Chondrocyte (in vitro differentiated cells): ENCODE measurements at regions not wholly inside any gene's neighbourhood (a gene's known extent, or its start where the extent isn't known, plus 50 kb on each side); places are given as distances from the start of the nearest gene placed in this dataset.

Source experiments
- DNase-seq: peaks from one replicate; pipeline ENCODE4 v3.0.0; 2021; ENCODE audit warnings: mixed read lengths, low spot score
- H3K27ac Mint-ChIP-seq: one replicate; pipeline ENCODE4 v1.8.0; 2021; ENCODE audit warnings: mild to moderate bottlenecking, moderate library complexity, mixed read lengths; ENCODE audit not compliant: unreplicated experiment
- H3K27me3 Mint-ChIP-seq: 2 replicates; pipeline ENCODE4 v1.8.0; 2021; ENCODE audit warnings: low read depth, mixed read lengths
- H3K36me3 Mint-ChIP-seq: 2 replicates; pipeline ENCODE4 v1.8.0; 2021; ENCODE audit warnings: low read depth, mixed read lengths
- H3K4me1 Mint-ChIP-seq: 2 replicates; pipeline ENCODE4 v1.8.0; 2021; ENCODE audit warnings: low read depth, mild to moderate bottlenecking, mixed read lengths
- H3K4me3 Mint-ChIP-seq: one replicate; pipeline ENCODE4 v1.8.0; 2021; ENCODE audit warnings: mild to moderate bottlenecking, moderate library complexity, mixed read lengths; ENCODE audit not compliant: unreplicated experiment
- H3K9me3 Mint-ChIP-seq: 2 replicates; pipeline ENCODE4 v1.8.0; 2021; ENCODE audit warnings: low read depth, mixed read lengths
- TF ChIP-seq, protein P1 (sequence below): fragments of 200-600 bp; sonication (generic); IDR thresholded peaks from 2 replicates; pipeline ENCODE4 v1.5.0; 2021; ENCODE audit warnings: antibody characterized with exemption, mild to moderate bottlenecking, moderate library complexity

DNA sequence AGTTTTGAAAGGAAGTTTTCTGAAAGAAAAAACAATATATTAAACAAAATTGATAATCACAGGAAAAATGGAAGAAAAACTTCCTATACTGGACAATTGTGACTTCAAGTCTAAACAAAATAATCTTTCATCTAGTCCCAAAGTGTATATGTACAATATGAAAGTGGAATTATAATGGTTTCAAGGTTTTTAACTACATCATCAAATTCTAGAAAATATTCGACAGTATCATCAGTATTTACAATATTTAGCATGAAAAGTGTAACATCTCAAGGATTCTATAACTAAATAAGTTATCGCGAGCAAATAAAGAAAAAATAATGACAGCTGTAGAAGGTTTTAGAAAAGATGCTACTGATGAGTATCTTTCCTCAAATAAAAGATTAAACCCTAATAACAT is 310.9 kb upstream of the LRFN5 start:
- H3K27ac Mint-ChIP-seq = no peak overlapping the region
- no peak for DNase-seq
- H3K4me1 Mint-ChIP-seq = no peaks in the 10 kb centered on the region
- no peaks in the 10 kb centered on the region for H3K36me3 Mint-ChIP-seq
- H3K9me3 Mint-ChIP-seq = peaks cover 12% of the 10 kb centered on the region
- H3K27me3 Mint-ChIP-seq = peaks cover 1% of the 10 kb centered on the region
- TF ChIP-seq, protein P1, sequence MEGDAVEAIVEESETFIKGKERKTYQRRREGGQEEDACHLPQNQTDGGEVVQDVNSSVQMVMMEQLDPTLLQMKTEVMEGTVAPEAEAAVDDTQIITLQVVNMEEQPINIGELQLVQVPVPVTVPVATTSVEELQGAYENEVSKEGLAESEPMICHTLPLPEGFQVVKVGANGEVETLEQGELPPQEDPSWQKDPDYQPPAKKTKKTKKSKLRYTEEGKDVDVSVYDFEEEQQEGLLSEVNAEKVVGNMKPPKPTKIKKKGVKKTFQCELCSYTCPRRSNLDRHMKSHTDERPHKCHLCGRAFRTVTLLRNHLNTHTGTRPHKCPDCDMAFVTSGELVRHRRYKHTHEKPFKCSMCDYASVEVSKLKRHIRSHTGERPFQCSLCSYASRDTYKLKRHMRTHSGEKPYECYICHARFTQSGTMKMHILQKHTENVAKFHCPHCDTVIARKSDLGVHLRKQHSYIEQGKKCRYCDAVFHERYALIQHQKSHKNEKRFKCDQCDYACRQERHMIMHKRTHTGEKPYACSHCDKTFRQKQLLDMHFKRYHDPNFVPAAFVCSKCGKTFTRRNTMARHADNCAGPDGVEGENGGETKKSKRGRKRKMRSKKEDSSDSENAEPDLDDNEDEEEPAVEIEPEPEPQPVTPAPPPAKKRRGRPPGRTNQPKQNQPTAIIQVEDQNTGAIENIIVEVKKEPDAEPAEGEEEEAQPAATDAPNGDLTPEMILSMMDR = no peak
- H3K4me3 Mint-ChIP-seq = no peak overlapping the region

DNA sequence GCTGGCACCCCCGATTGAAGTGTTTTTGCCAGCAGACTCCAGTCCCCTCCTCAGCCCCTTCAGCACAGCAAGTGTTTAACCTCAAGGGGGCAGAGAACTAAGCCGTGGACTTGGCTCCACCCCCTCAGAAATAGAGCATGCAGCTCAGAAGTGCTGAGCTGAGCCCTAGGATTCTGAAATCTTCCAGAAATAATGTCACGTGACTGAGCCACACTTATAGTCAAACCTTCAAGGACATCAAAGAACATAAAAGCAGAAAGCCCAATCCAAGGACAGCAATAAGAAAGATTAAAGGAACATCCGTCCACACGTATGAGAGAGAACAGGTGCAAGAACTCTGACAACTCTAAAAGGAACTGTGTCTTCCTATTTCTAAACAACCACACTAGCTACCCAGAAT is 317.7 kb upstream of the LRFN5 start:
- Mint-ChIP-seq H3K36me3 (no peaks in the 10 kb centered on the region), H3K9me3 (peaks cover 30% of the 10 kb centered on the region), H3K27me3 (no peaks in the 10 kb centered on the region), H3K4me1 (no peaks in the 10 kb centered on the region), H3K4me3 (no peak overlapping the region), H3K27ac (no peak overlapping the region)
- DNase-seq = no peak
- TF ChIP-seq, protein P1 = no peak

DNA sequence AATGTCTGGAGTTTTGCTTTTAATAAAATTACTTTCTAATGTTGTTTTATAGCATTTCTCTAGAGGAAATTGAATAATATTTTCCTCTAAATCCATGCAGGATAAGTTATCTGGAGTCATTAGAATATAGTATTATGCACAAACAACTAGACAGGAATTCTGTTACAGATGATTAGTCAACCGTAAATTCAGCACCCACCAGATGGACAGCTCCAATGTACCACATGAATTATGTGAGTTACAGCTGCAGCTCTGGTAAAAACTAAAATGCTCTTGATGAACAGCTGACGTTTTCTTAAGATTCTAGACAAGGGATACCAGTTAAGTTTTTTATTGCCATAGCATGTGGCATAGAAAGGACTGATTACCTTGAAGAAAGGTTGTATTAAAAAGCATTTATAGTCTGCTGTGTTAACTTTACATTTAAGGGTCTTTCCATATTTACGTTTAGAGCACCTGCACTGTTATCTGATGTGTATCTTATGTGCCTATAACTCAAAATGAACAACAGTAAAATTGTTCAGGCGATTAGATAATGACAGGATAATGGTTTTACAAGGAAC is 321.4 kb upstream of the LRFN5 start:
- TF ChIP-seq, protein P1 = no peak
- no peak for DNase-seq
- no peaks in the 10 kb centered on the region for H3K36me3 Mint-ChIP-seq
- H3K27me3 Mint-ChIP-seq = no peaks in the 10 kb centered on the region
- no peak overlapping the region for H3K27ac Mint-ChIP-seq
- no peaks in the 10 kb centered on the region for H3K4me1 Mint-ChIP-seq
- H3K4me3 Mint-ChIP-seq = no peak overlapping the region
- peaks cover 20% of the 10 kb centered on the region for H3K9me3 Mint-ChIP-seq

DNA sequence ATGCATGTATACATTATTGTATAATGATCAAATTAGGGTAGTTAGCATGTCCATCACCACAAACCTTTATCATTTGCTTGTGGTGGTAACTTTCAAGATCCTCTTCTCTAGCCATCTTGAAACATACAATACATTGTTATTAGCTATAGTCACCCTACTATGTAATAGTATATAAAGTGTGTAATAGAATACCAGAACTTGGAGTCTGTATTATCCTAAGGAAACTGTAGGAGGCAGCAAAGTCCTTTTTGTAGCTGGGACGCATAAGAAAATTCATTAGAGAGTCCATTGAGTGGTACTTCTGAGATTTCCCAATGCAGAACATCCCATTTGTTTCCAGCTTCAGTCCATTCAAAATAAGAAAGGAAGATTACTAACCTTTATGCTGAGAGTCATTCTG is 325.9 kb upstream of the LRFN5 start:
- Mint-ChIP-seq H3K4me1 (no peaks in the 10 kb centered on the region), H3K36me3 (no peaks in the 10 kb centered on the region), H3K9me3 (peaks cover 8% of the 10 kb centered on the region), H3K27me3 (no peaks in the 10 kb centered on the region), H3K4me3 (no peak overlapping the region), H3K27ac (no peak overlapping the region)
- TF ChIP-seq, protein P1 = no peak
- DNase-seq = no peak

DNA sequence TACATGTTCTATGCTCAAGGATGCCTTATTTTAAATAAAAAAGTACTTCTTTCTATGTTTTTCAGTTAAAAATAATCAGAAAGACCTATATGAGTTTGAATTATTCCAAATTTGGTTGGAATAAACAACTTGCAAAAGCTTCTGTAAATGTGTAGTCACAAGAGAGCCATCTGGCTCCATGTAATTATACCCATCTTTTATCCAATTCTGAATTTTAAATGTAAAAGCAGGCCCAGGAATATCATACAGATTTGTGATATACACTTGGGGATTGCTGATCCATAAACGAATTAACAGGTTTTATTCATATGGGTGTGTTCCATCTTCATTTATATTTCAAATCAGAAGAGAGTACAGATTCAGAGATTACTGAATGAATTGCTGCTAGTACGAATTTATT is 329.2 kb upstream of the LRFN5 start:
- TF ChIP-seq, protein P1 = no peak
- H3K9me3 Mint-ChIP-seq = peaks cover 8% of the 10 kb centered on the region
- no peaks in the 10 kb centered on the region for H3K27me3 Mint-ChIP-seq

More for the DNA sequence above, 329.2 kb upstream of the LRFN5 start:
- no peak overlapping the region for H3K27ac Mint-ChIP-seq
- H3K4me1 Mint-ChIP-seq = no peaks in the 10 kb centered on the region
- H3K4me3 Mint-ChIP-seq = no peak overlapping the region
- H3K36me3 Mint-ChIP-seq = no peaks in the 10 kb centered on the region
- DNase-seq = no peak
